ENCODE measurements at regions not wholly inside any gene's neighbourhood (a gene's known extent, or its start where the extent isn't known, plus 50 kb on each side); places are given as distances from the start of the nearest gene placed in this dataset. TPM values are rescaled to one million over a fixed set of nuclear protein-coding genes. Genes with fewer than 3 reads are reported as not detected.

DNA sequence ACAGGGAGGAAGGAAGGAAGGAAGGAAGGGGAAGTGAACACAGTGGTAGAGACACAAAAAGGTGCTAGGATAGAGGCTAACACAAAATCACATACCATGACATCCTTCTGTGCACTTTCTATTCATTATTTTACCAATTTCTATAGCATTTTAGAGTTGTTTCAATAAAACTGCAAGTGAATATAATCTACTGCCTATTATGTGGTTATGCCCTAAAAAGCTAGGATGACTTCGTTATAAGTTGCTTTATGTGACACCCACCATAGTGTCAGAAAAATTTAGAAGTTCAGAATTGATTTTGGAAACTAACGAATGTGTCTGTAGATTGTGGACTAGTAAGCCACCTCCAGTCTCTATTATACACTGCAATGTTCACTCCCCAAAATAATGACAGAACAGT, 59.4 kb upstream of the EDNRA start:
- H3K9ac ChIP-seq (ENCODE audit: low read depth in 2 of 2, low read length in 2 of 2), result no peak overlapping the region
- H3K27me3 ChIP-seq, result no peaks in the 10 kb centered on the region

DNA sequence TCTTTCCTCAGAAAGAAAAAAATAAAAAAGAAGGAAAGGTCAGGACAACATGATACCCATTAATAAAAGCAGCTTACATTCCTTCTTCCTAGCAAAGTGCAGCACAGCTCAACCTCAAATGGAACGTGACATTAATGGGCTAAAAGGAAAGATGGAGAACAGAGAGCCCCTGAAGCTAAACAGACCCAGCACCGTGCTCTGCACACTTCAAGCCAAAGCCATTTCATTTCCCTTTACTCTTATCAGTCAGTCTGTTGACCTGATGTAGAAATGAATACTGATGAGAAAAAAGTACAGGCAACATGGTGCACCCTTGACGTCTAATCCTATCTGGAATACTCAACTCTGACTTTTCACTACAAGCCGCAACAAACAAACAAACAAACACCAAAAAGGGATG, 57.7 kb upstream of the EDNRA start:
- no peaks in the 10 kb centered on the region for H3K27me3 ChIP-seq
- H3K36me3 ChIP-seq, result no peaks in the 10 kb centered on the region

More for the DNA sequence above, 59.4 kb upstream of the EDNRA start:
- intact Hi-C loops (cut with DNase I), result no loop called here
- Histone ChIP-seq H3K36me3 (no peaks in the 10 kb centered on the region), H3K4me3 (no peak overlapping the region), H3K4me1 (no peaks in the 10 kb centered on the region), H3K9me3 (no peaks in the 10 kb centered on the region), H3K27ac (no peak overlapping the region)
- TF ChIP-seq, protein P1, sequence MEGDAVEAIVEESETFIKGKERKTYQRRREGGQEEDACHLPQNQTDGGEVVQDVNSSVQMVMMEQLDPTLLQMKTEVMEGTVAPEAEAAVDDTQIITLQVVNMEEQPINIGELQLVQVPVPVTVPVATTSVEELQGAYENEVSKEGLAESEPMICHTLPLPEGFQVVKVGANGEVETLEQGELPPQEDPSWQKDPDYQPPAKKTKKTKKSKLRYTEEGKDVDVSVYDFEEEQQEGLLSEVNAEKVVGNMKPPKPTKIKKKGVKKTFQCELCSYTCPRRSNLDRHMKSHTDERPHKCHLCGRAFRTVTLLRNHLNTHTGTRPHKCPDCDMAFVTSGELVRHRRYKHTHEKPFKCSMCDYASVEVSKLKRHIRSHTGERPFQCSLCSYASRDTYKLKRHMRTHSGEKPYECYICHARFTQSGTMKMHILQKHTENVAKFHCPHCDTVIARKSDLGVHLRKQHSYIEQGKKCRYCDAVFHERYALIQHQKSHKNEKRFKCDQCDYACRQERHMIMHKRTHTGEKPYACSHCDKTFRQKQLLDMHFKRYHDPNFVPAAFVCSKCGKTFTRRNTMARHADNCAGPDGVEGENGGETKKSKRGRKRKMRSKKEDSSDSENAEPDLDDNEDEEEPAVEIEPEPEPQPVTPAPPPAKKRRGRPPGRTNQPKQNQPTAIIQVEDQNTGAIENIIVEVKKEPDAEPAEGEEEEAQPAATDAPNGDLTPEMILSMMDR (IDR thresholded peaks at IDR 0.05), result no peak
- no peak for DNase-seq

DNA sequence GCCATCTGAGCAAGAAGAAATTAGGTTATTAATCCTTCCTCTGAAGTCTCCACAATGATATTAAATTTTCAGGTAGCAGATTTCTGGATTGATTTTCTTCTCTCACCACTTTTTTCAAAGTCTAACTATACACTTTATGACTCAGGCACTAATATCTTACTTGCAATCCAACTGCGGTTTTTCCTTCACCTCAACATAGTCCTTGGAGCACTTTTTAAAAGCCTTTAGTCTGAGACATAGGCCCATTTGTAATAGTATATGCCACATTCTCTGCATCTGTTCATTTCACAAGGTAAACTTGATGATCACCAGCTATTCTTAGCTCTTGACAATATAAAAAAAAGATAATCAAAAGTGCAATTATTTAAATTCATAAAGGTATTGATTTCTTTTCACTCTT, 55.9 kb upstream of the EDNRA start:
- Histone ChIP-seq H3K4me3 (no peak overlapping the region), H3K4me1 (no peaks in the 10 kb centered on the region), H3K27me3 (no peaks in the 10 kb centered on the region), H3K36me3 (no peaks in the 10 kb centered on the region), H3K9ac (ENCODE audit: low read depth in 2 of 2, low read length in 2 of 2) (no peak overlapping the region), H3K9me3 (no peaks in the 10 kb centered on the region), H3K27ac (no peak overlapping the region)
- TF ChIP-seq, protein P1 (IDR thresholded peaks at IDR 0.05), result no peak
- intact Hi-C loops (cut with DNase I), result no loop called here
- no peak for DNase-seq

More for the DNA sequence above, 57.7 kb upstream of the EDNRA start:
- no peak overlapping the region for H3K27ac ChIP-seq
- no peak for DNase-seq
- no peaks in the 10 kb centered on the region for H3K9me3 ChIP-seq
- no peak overlapping the region for H3K9ac ChIP-seq (ENCODE audit: low read depth in 2 of 2, low read length in 2 of 2)
- TF ChIP-seq, protein P1 (IDR thresholded peaks at IDR 0.05), result no peak
- H3K4me3 ChIP-seq, result no peak overlapping the region
- intact Hi-C loops (cut with DNase I), result no loop called here
- no peaks in the 10 kb centered on the region for H3K4me1 ChIP-seq

DNA sequence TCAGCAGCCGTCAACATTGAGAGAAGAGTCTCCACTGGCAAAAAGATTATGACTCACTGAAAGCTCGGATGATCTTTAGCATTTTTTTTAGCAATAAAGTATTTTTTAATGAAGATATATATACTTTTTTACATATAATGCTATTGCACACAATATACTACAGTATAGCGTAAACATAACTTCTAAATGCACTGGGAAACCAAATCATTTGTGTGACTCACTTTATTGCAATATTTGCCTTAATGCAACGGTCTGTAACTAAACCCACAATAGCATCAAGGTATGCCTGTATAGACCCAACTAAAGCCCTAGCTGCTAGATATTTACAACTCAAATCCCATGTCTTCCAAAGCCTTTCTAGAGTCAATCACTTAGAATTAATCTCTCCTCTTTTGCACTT, 52.3 kb upstream of the EDNRA start:
- DNase-seq, result no peak
- Histone ChIP-seq H3K27ac (no peak overlapping the region), H3K9me3 (no peaks in the 10 kb centered on the region), H3K9ac (ENCODE audit: low read depth in 2 of 2, low read length in 2 of 2) (no peak overlapping the region), H3K36me3 (no peaks in the 10 kb centered on the region), H3K27me3 (no peaks in the 10 kb centered on the region), H3K4me1 (no peaks in the 10 kb centered on the region), H3K4me3 (no peak overlapping the region)
- intact Hi-C loops (cut with DNase I), result no loop called here
- TF ChIP-seq, protein P1 (IDR thresholded peaks at IDR 0.05), result no peak

DNA sequence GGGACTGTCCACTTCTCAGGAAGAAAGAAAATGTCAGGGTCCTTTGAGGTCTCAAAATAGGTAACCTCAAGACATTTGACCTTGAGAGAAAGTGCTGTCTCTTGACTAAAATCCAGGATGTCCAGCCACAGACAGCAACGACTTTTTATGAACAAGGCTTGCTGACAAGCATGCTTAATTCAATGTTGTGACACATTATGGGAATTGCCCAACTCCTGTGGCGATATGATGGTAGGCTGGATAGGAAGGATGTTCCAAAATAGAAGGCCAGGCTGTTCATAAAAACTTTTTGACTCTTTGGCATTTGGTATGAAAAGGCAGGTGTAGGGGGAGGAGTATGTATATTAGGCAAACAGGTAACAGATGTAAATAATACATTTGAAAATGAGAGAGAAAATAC, 50.8 kb upstream of the EDNRA start:
- Histone ChIP-seq H3K27me3 (no peaks in the 10 kb centered on the region), H3K4me1 (no peaks in the 10 kb centered on the region), H3K9me3 (no peaks in the 10 kb centered on the region), H3K4me3 (no peak overlapping the region), H3K9ac (ENCODE audit: low read depth in 2 of 2, low read length in 2 of 2) (no peak overlapping the region), H3K27ac (no peak overlapping the region), H3K36me3 (no peaks in the 10 kb centered on the region)
- intact Hi-C loops (cut with DNase I), result no loop called here
- no peak for DNase-seq
- TF ChIP-seq, protein P1 (IDR thresholded peaks at IDR 0.05), result no peak

Small RNA genes in the stretch of these regions (microRNA-seq; reads per million reads assigned to microRNA genes)
- gene MIR548G, result not detected

Measured in colonic mucosa (tissue), 4 donors.